Hepatocyte (in vitro differentiated cells): ENCODE measurements at regions not wholly inside any gene's neighbourhood (a gene's known extent, or its start where the extent isn't known, plus 50 kb on each side); places are given as distances from the start of the nearest gene placed in this dataset.

Source experiments
- EZH2 ChIP-seq: fragments of 200-600 bp; sonication (generic); IDR thresholded peaks from 2 replicates; pipeline ENCODE4 v1.6.1; 2016; ENCODE audit warnings: antibody characterized with exemption, mild to moderate bottlenecking, borderline replicate concordance
- TF ChIP-seq, protein P1 (sequence below): fragments of 200-600 bp; sonication (generic); IDR thresholded peaks from 2 replicates; pipeline ENCODE4 v1.5.1; 2016; ENCODE audit warnings: antibody characterized with exemption, mild to moderate bottlenecking; ENCODE audit not compliant: poor library complexity

DNA sequence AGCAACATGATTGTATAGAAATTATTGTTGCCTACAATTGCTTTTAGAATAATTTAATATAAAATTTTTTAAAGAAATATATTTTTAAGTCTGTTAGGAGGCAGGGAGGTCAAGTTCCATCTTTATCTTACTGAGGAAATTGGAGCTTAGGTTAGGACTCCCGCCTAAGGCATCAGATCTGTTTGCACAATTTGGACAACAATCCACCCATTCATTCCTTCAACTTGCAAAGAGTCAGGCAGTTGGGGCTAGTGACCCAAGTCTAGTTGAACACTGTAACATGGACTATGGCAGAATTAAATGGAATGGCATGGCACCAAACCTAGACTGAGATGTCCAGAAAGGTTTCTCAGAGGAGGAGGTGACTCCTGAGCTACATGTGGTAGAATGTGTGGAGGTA is 149.4 kb upstream of the SETMAR start:
- no peak for TF ChIP-seq EZH2
- TF ChIP-seq, protein P1, sequence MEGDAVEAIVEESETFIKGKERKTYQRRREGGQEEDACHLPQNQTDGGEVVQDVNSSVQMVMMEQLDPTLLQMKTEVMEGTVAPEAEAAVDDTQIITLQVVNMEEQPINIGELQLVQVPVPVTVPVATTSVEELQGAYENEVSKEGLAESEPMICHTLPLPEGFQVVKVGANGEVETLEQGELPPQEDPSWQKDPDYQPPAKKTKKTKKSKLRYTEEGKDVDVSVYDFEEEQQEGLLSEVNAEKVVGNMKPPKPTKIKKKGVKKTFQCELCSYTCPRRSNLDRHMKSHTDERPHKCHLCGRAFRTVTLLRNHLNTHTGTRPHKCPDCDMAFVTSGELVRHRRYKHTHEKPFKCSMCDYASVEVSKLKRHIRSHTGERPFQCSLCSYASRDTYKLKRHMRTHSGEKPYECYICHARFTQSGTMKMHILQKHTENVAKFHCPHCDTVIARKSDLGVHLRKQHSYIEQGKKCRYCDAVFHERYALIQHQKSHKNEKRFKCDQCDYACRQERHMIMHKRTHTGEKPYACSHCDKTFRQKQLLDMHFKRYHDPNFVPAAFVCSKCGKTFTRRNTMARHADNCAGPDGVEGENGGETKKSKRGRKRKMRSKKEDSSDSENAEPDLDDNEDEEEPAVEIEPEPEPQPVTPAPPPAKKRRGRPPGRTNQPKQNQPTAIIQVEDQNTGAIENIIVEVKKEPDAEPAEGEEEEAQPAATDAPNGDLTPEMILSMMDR, result no peak
